ENCODE measurements at regions not wholly inside any gene's neighbourhood (a gene's known extent, or its start where the extent isn't known, plus 50 kb on each side); places are given as distances from the start of the nearest gene placed in this dataset.

GRCh38 chr5:68015381-68016302, 199.9 kb upstream of the PIK3R1 start:
- Mint-ChIP-seq H3K4me3 (no peak overlapping the region), H3K9me3 (ENCODE audit: insufficient read depth) (no peaks in the 10 kb centered on the region), H3K27me3 (peaks cover 8% of the 10 kb centered on the region), H3K27ac (no peak overlapping the region), H3K4me1 (peaks cover 2% of the 10 kb centered on the region)
- Histone ChIP-seq H3K4me3 (ENCODE audit: control extremely low read depth in 1 of 5, extremely low read depth in 1 of 5, insufficient read depth in 1 of 5, low read depth in 2 of 5, low read length in 4 of 5) (no peak overlapping the region), H3K9ac (ENCODE audit: low read length) (no peak overlapping the region), H3K79me2 (ENCODE audit: control insufficient read depth, insufficient read depth, low read length) (no peaks in the 10 kb centered on the region), H3K4me2 (replicated peaks; ENCODE audit: low read depth, low read length, poor library complexity, severe bottlenecking) (no peak overlapping the region), H3K27me3 (replicated peaks in 1 of 4; ENCODE audit: control extremely low read depth in 1 of 4, control insufficient read depth in 3 of 4, insufficient read depth in 4 of 4, low read length in 3 of 4) (no peaks in the 10 kb centered on the region), H3K4me1 (ENCODE audit: control insufficient read depth in 2 of 2, insufficient read depth in 2 of 2, low read length in 2 of 2) (no peaks in the 10 kb centered on the region), H3K36me3 (replicated peaks in 1 of 2; ENCODE audit: control extremely low read depth in 1 of 2, control insufficient read depth in 1 of 2, extremely low read depth in 1 of 2, insufficient read depth in 2 of 2, low read length in 1 of 2) (no peaks in the 10 kb centered on the region), H2AFZ (ENCODE audit: insufficient read depth, low read depth, low read length, poor library complexity, severe bottlenecking) (no peak overlapping the region), H3K27ac (ENCODE audit: low read length in 2 of 2) (no peak overlapping the region), H4K20me1 (ENCODE audit: control insufficient read depth, insufficient read depth, low read length, poor library complexity, severe bottlenecking) (no peaks in the 10 kb centered on the region), H3K9me3 (ENCODE audit: control extremely low read depth in 1 of 3, control insufficient read depth in 2 of 3, insufficient read depth in 1 of 3, low read length in 2 of 3) (no peaks in the 10 kb centered on the region)
- ChIA-PET POLR2A (no interaction called here), CTCF (no interaction called here)
- ATAC-seq (ENCODE audit: low read depth) (no peak), DNase-seq (no peak)
- intact Hi-C loops (cut with micrococcal nuclease): no loop called here
- 100% methylated on average over 3 of the region's 6 CpGs for WGBS (ENCODE audit: insufficient coverage)
- no peak for TF ChIP-seq EZH2 (IDR thresholded peaks at IDR 0.05; ENCODE audit: borderline replicate concordance, insufficient read depth, low read depth, low read length, poor library complexity, severe bottlenecking)
- TF ChIP-seq CTCF (IDR thresholded peaks at IDR 0.05): no peak

GRCh38 chr5:68012831-68013230, 202.7 kb upstream of the PIK3R1 start:
- ChIA-PET POLR2A (no interaction called here), CTCF (no interaction called here)

More at GRCh38 chr5:68012831-68013230, 202.7 kb upstream of the PIK3R1 start:
- intact Hi-C loops (cut with micrococcal nuclease): no loop called here
- Histone ChIP-seq H3K36me3 (replicated peaks in 1 of 2; ENCODE audit: control extremely low read depth in 1 of 2, control insufficient read depth in 1 of 2, extremely low read depth in 1 of 2, insufficient read depth in 2 of 2, low read length in 1 of 2) (no peaks in the 10 kb centered on the region), H3K27me3 (replicated peaks in 1 of 4; ENCODE audit: control extremely low read depth in 1 of 4, control insufficient read depth in 3 of 4, insufficient read depth in 4 of 4, low read length in 3 of 4) (no peaks in the 10 kb centered on the region), H3K27ac (ENCODE audit: low read length in 2 of 2) (no peak overlapping the region), H3K9ac (ENCODE audit: low read length) (no peak overlapping the region), H3K4me3 (ENCODE audit: control extremely low read depth in 1 of 5, extremely low read depth in 1 of 5, insufficient read depth in 1 of 5, low read depth in 2 of 5, low read length in 4 of 5) (no peak overlapping the region), H3K9me3 (ENCODE audit: control extremely low read depth in 1 of 3, control insufficient read depth in 2 of 3, insufficient read depth in 1 of 3, low read length in 2 of 3) (no peaks in the 10 kb centered on the region), H3K4me2 (replicated peaks; ENCODE audit: low read depth, low read length, poor library complexity, severe bottlenecking) (no peak overlapping the region), H4K20me1 (ENCODE audit: control insufficient read depth, insufficient read depth, low read length, poor library complexity, severe bottlenecking) (no peaks in the 10 kb centered on the region), H3K4me1 (ENCODE audit: control insufficient read depth in 2 of 2, insufficient read depth in 2 of 2, low read length in 2 of 2) (no peaks in the 10 kb centered on the region), H3K79me2 (ENCODE audit: control insufficient read depth, insufficient read depth, low read length) (no peaks in the 10 kb centered on the region), H2AFZ (ENCODE audit: insufficient read depth, low read depth, low read length, poor library complexity, severe bottlenecking) (no peak overlapping the region)
- no peaks in the 10 kb centered on the region for H3K9me3 Mint-ChIP-seq (ENCODE audit: insufficient read depth)
- ATAC-seq (ENCODE audit: low read depth) (no peak), DNase-seq (no peak)
- WGBS (ENCODE audit: insufficient coverage): no CpG with 5 or more reads among the region's 1 CpG
- no peak overlapping the region for H3K4me3 Mint-ChIP-seq
- TF ChIP-seq CTCF (IDR thresholded peaks at IDR 0.05): no peak
- no peak for TF ChIP-seq EZH2 (IDR thresholded peaks at IDR 0.05; ENCODE audit: borderline replicate concordance, insufficient read depth, low read depth, low read length, poor library complexity, severe bottlenecking)
- no peak overlapping the region for H3K27ac Mint-ChIP-seq
- peaks cover 8% of the 10 kb centered on the region for H3K27me3 Mint-ChIP-seq
- H3K4me1 Mint-ChIP-seq: peaks cover 2% of the 10 kb centered on the region

Measured in B cell (primary cell).